OCI-LY3 (cell line): ENCODE measurements at regions not wholly inside any gene's neighbourhood (a gene's known extent, or its start where the extent isn't known, plus 50 kb on each side); places are given as distances from the start of the nearest gene placed in this dataset.

Source experiments
- EZH2phosphoT487 ChIP-seq: fragments of 200-600 bp; shearing (Covaris generic); IDR thresholded peaks from 2 replicates; pipeline ENCODE4 v1.6.1; 2018; ENCODE audit warnings: antibody characterized with exemption, mixed run types, low read depth
- TF ChIP-seq, protein P1 (sequence below): fragments of 200-600, 300-600 bp; sonication (generic); IDR thresholded peaks from 2 replicates; pipeline ENCODE4 v1.5.1; 2014; ENCODE audit warnings: antibody characterized with exemption, low read length, low read depth

GRCh38 chr3:45319996-45320305, 68.4 kb upstream of the LARS2 start:
- TF ChIP-seq, protein P1, sequence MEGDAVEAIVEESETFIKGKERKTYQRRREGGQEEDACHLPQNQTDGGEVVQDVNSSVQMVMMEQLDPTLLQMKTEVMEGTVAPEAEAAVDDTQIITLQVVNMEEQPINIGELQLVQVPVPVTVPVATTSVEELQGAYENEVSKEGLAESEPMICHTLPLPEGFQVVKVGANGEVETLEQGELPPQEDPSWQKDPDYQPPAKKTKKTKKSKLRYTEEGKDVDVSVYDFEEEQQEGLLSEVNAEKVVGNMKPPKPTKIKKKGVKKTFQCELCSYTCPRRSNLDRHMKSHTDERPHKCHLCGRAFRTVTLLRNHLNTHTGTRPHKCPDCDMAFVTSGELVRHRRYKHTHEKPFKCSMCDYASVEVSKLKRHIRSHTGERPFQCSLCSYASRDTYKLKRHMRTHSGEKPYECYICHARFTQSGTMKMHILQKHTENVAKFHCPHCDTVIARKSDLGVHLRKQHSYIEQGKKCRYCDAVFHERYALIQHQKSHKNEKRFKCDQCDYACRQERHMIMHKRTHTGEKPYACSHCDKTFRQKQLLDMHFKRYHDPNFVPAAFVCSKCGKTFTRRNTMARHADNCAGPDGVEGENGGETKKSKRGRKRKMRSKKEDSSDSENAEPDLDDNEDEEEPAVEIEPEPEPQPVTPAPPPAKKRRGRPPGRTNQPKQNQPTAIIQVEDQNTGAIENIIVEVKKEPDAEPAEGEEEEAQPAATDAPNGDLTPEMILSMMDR, result no peak
- no peak for TF ChIP-seq EZH2phosphoT487
